Transverse colon (tissue), 4 donors: ENCODE measurements at regions not wholly inside any gene's neighbourhood (a gene's known extent, or its start where the extent isn't known, plus 50 kb on each side); places are given as distances from the start of the nearest gene placed in this dataset.

Source experiments
- CTCF ChIP-seq, 5 experiments: fragments of 200-600 bp in 3 of 5; fragments of 450-650 bp in 2 of 5; sonication (generic) in 3 of 5; IDR thresholded peaks; 1 replicate in 2 of 5; 2 replicates in 3 of 5; pipeline ENCODE4 v1.5.1; 2016 to 2017; ENCODE audit warnings: antibody characterized with exemption in 5 of 5, inconsistent platforms in 3 of 5, mild to moderate bottlenecking in 2 of 5, moderate library complexity in 1 of 5
- POLR2A ChIP-seq: fragments of 450-650 bp; IDR thresholded peaks from one replicate; pipeline ENCODE4 v1.6.1; 2016; ENCODE audit warnings: antibody characterized with exemption, mild to moderate bottlenecking, moderate library complexity
- POLR2AphosphoS5 ChIP-seq, 3 donors: sonication (generic); formaldehyde crosslinking; IDR thresholded peaks; one replicate each; pipeline ENCODE4 v1.6.1; 2016; ENCODE audit warnings: antibody characterized with exemption in 3 of 3

- TF ChIP-seq CTCF (IDR thresholded peaks at IDR 0.05) (no peak), POLR2A (no peak), POLR2AphosphoS5 (IDR thresholded peaks at IDR 0.05) (no peak)
These were observed 142.4 kb upstream of the SOX9 start for GRCh38 chr17:71978435-71978834.
